AG09309 (cell line): ENCODE measurements at regions not wholly inside any gene's neighbourhood (a gene's known extent, or its start where the extent isn't known, plus 50 kb on each side); places are given as distances from the start of the nearest gene placed in this dataset.
"Not testable (repeated sequence)": the region's sequence is repeated elsewhere in the genome, so short reads cannot be mapped to it uniquely, and the experiment has no call there.

Experiments used
- DNase-seq: peaks from one replicate; pipeline ENCODE4 v3.0.0-alpha.2; 2010; ENCODE audit warnings: low read depth
- H3K4me3 ChIP-seq: 2 replicates; pipeline ENCODE4 v1.5.1; 2011; ENCODE audit warnings: mild to moderate bottlenecking, low read depth, low read length, moderate library complexity; ENCODE audit not compliant: control insufficient read depth
- CTCF ChIP-seq: IDR thresholded peaks from 2 replicates; pipeline ENCODE4 v1.5.1; 2011; ENCODE audit warnings: mild to moderate bottlenecking, low read depth, low read length, inconsistent platforms; ENCODE audit not compliant: insufficient read depth, control insufficient read depth; ENCODE audit errors: missing control alignments

DNA sequence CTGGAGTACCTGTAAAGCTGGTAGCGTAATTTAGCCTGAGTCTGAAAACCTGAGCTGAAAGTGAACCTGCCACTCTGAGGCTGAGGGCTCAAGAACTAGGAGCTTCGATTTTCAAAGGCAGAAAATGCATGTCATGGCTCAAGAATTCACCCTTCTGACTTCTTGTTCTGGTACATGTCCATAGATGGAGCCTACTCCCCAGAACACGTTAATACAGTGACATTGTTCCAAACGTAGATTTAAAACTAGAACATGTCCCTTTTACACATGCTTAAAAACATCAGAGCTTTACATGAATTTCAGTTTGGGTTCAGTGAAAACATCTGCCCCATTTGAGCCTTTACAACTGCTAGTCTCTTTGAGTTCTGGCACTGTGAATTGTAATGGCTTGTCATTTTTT lies 115.5 kb upstream of the WDR1 start:
- DNase-seq = no peak
- TF ChIP-seq CTCF = no peak
- H3K4me3 ChIP-seq = no peak overlapping the region

DNA sequence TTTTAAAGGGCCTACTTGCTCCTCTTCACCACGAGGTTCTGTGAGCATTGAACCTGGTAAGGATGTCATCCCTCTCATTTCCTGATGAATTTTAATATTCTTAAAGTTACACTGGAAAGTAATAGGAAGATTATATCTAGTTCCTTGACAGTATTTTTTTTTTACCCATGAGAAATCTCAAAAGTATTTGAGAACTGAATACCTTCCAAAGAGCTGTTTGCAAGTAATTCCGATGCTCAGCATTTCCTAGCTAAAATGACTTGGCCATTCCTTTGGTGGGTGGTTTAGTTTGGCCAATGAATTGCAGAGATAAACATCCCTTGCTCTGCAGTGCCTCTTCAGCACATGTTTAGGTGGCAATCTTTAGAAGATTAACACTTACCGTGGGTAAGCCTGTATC lies 110.2 kb upstream of the WDR1 start:
- no peak for TF ChIP-seq CTCF
- DNase-seq = peak; percentile 54
- H3K4me3 ChIP-seq = no peak overlapping the region

DNA sequence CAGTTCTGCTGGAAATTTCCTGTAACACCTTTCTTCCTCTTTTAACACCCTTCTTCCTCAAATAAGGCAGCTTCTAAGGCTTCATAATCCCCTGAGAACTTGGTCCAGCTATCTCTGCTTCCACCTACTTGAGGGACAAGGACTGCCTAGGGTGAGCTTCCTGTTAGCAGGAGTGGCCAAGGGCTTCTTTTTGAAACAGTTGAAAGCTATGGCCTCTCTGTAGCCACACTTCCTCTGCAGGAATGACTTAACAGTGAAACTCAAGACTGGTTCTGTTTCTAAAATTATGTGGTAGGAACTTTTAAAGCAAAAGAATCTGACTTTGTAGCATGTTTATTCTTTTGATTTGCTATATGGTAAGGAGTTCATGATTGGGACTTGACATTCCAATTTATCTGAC lies 108.5 kb upstream of the WDR1 start:
- no peak for DNase-seq
- no peak for TF ChIP-seq CTCF
- no peak overlapping the region for H3K4me3 ChIP-seq

GRCh38 chr4:10223782-10224181 lies 107.2 kb upstream of the WDR1 start:
- no peak for DNase-seq
- TF ChIP-seq CTCF = no peak
- no peak overlapping the region for H3K4me3 ChIP-seq

DNA sequence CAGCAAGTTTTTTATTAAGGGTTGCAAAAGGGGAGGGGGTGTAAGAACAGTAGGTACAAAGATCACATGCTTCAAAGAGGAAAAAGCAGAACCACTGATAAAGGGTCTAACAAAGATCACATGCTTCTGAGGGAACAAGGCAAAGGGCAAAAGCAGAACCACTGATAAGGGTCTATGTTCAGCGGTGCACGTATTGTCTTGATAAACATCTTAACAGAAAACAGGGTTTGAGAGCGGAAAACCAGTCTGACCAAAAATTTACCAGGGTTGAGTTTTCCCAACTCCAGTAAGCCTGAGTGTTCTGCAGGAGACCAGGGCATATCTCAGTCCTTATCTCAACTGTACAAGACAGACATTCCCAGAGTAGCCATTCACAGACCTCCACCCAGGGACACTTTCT lies 96.9 kb upstream of the WDR1 start:
- not testable (repeated sequence) for DNase-seq, H3K4me3 ChIP-seq

- no peak overlapping the region for H3K4me3 ChIP-seq
- TF ChIP-seq CTCF = no peak
Measured at GRCh38 chr4:10212901-10213300, 96.3 kb upstream of the WDR1 start.

GRCh38 chr4:10212400-10212799 lies 95.8 kb upstream of the WDR1 start:
- DNase-seq = no peak
- no peak overlapping the region for H3K4me3 ChIP-seq
- no peak for TF ChIP-seq CTCF

More at GRCh38 chr4:10212901-10213300, 96.3 kb upstream of the WDR1 start:
- no peak for DNase-seq

- H3K4me3 ChIP-seq = no peak overlapping the region
- no peak for TF ChIP-seq CTCF
- DNase-seq = no peak
Measured at GRCh38 chr4:10207116-10207515, 90.5 kb upstream of the WDR1 start.
